IPS-18a (cell line): ENCODE measurements at regions not wholly inside any gene's neighbourhood (a gene's known extent, or its start where the extent isn't known, plus 50 kb on each side); places are given as distances from the start of the nearest gene placed in this dataset.
"Not testable (repeated sequence)": the region's sequence is repeated elsewhere in the genome, so short reads cannot be mapped to it uniquely, and the experiment has no call there.

ENCODE experiments used
- H3K27ac ChIP-seq: one replicate; pipeline ENCODE4 v1.5.1; 2013; ENCODE audit warnings: low read length
- H3K27me3 ChIP-seq: one replicate; pipeline ENCODE4 v1.6.1; 2013; ENCODE audit warnings: mild to moderate bottlenecking, low read length; ENCODE audit not compliant: control insufficient read depth, insufficient read depth
- H3K36me3 ChIP-seq: one replicate; pipeline ENCODE4 v1.6.1; 2013; ENCODE audit warnings: low read depth, low read length; ENCODE audit not compliant: control insufficient read depth
- H3K4me1 ChIP-seq: one replicate; pipeline ENCODE4 v1.6.1; 2013; ENCODE audit warnings: low read depth, low read length; ENCODE audit not compliant: control insufficient read depth
- H3K4me3 ChIP-seq: one replicate; pipeline ENCODE4 v1.5.1; 2013; ENCODE audit warnings: low read length
- H3K9ac ChIP-seq: one replicate; pipeline ENCODE4 v1.6.1; 2013; ENCODE audit warnings: mild to moderate bottlenecking, low read length, moderate library complexity
- H3K9me3 ChIP-seq: one replicate; pipeline ENCODE4 v1.6.1; 2013; ENCODE audit warnings: low read depth, low read length; ENCODE audit not compliant: control insufficient read depth

DNA sequence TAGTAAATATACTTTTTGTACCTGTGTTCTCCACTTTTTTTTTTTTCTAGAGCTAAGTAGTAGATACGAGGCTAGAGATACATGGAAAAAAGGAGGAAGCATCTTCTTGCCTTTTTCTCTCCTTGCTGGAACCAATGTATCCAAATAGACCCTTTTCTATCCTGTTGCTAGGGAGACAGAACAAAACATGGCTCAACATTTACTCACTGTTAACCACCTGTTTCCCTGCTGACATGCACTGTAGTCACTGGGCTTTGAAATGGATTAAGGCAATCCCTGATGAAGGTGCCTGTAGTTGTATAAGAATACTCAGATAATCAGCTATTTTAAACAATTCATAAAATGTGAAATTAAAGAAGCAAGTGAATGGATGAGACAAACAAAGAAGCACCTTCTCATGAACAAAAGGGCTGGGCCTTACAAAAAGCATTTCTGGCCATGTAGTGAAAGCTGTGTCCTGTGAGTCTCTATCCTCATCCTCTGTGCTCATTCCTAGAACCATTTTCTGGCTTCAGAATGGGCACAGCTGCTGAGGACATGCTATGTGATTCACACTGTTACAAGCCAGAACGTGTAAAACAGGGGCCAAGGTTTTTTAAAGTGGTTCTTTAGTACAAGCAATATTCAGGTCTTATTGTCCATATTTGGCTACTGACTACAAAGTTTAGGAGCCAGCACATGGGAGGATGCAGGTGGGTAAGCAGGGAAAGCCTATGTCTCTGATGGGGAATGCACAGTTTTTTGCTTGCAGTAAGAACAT is 100.4 kb upstream of the NDN start:
- no peaks in the 10 kb centered on the region for H3K27me3 ChIP-seq
- H3K4me1 ChIP-seq, result no peaks in the 10 kb centered on the region
- H3K4me3 ChIP-seq, result no peak overlapping the region
- H3K9me3 ChIP-seq, result peaks cover 22% of the 10 kb centered on the region
- H3K9ac ChIP-seq, result no peak overlapping the region
- no peaks in the 10 kb centered on the region for H3K36me3 ChIP-seq
- no peak overlapping the region for H3K27ac ChIP-seq

DNA sequence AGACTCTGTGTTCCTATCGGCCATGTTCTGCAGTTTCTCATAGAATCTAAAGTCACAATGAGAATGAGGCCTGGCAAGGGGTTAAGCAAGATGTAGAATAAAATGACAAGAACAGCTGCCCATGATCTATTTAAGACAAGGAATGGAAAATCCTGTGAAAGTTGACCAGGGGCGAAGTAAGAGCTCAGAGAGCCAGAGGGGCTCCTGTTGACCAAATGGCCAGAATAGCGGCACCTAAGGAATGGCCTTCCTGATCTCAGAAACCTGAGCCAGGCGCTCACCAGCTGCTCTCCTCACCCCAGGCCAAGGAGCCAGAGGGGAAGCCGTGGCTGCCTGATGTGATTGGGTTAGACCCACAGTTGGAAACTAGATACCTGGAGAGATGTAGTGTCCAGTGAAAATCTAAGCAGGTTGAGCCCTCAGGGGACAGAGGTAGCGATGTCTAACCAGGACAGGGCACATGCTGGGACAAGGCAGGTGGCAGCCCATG is 106.1 kb upstream of the NDN start:
- no peak overlapping the region for H3K9ac ChIP-seq
- no peaks in the 10 kb centered on the region for H3K27me3 ChIP-seq
- no peak overlapping the region for H3K27ac ChIP-seq
- H3K36me3 ChIP-seq, result no peaks in the 10 kb centered on the region
- no peaks in the 10 kb centered on the region for H3K4me1 ChIP-seq
- H3K9me3 ChIP-seq, result peaks cover 30% of the 10 kb centered on the region
- H3K4me3 ChIP-seq, result no peak overlapping the region

DNA sequence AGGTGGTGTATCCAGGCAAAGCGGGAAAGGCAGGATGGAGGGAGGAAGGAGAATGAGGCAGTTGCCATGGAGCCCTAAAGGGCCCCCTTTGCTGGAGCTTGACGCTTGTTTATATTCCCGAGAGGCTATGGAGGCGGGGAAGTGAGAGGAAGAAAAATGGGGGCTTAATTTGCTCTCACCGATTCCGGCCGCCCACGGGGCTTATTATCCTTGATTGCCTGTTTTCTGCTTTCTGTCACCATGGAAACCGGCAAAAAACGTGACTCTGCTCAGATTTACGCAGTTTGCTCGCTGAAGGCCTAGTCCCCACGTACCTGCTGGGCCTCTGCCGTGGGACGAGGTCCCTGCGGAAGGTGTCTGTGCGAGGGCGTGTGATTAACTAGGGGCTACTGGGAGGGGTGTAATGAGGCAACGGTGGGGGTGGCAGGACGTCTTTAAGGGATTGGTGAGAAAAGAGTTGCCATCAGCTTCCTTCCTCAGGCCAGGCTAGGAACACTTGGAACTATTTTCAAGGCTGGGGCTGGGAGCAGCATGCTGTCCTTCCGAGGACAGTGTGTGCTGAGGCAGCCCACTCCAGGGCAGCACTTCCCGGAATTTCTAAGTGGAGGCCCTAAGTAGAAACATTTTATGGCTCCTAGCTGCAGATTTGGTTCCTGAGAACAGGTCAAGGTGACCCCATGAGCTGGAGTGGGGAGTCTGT is 110.8 kb upstream of the NDN start:
- Histone ChIP-seq H3K9me3 (peaks cover 27% of the 10 kb centered on the region), H3K4me3 (no peak overlapping the region), H3K9ac (no peak overlapping the region), H3K36me3 (no peaks in the 10 kb centered on the region), H3K4me1 (no peaks in the 10 kb centered on the region), H3K27ac (no peak overlapping the region), H3K27me3 (no peaks in the 10 kb centered on the region)

DNA sequence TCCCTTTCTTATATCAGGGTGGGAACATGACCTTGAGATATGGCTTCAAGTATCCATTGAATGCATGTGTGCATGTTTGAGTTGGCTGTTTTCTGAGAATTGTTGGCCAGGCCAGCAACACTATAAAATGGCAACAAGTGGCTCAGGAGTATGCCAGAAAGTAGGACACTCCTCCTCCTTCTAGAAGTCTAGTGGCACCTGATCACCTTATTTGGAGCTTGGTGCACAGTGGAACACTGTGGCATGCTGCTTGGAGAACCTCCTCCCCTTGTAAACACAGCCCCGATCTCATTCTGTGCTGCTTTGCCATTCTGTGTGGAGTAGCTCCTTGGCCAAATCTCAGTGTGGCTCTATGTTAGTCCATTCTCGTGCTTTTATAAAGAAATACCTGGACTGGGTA is 114.8 kb upstream of the NDN start:
- Histone ChIP-seq H3K4me1 (no peaks in the 10 kb centered on the region), H3K9me3 (peaks cover 7% of the 10 kb centered on the region), H3K9ac (no peak overlapping the region), H3K27ac (no peak overlapping the region), H3K36me3 (no peaks in the 10 kb centered on the region), H3K4me3 (no peak overlapping the region), H3K27me3 (no peaks in the 10 kb centered on the region)

DNA sequence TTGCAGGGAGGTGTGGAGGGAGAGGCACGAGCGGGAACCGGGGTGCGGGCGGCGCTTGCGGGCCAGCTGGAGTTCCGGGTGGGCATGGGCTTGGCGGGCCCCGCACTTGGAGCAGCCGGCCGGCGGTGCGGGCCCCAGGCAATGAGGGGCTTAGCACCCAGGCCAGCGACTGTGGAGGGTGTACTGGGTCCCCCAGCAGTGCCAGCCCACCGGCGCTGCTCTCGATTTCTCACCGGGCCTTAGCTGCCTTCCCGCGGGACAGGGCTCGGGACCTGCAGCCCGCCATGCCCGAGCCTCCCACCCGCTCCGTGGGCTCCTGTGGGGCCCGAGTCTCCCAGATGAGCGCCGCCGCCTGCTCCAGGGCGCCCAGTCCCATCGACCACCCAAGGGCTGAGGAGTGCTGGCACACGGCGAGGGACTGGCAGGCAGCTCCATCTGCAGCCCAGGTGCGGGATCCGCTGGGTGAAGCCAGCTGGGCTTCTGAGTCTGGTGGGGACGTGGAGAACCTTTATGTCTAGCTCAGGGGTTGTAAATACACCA is 115.9 kb upstream of the NDN start:
- not testable (repeated sequence) for H3K4me1 ChIP-seq, H3K9ac ChIP-seq, H3K27me3 ChIP-seq, H3K4me3 ChIP-seq, H3K36me3 ChIP-seq, H3K27ac ChIP-seq, H3K9me3 ChIP-seq

DNA sequence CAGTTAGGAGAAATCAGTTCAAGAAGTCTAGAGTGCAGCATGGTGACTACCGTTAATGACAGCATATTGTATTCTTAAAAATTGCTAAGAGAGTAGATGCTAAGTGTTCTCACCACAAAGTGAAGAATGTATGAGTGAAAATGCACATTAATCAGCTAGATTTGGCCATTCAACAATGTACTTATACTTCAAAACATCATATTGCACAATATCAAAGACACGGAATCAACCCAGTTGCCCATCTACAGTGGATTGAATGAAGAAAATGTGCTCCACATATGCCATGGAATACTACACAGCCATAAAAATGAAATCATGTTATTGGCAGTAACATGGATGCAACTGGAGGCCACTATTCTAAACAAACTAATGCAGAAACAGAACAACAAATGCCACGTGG is 119.9 kb upstream of the NDN start:
- Histone ChIP-seq H3K4me3 (no peak overlapping the region), H3K4me1 (no peaks in the 10 kb centered on the region), H3K9ac (no peak overlapping the region), H3K27me3 (no peaks in the 10 kb centered on the region), H3K9me3 (peaks cover 7% of the 10 kb centered on the region), H3K27ac (no peak overlapping the region), H3K36me3 (no peaks in the 10 kb centered on the region)

DNA sequence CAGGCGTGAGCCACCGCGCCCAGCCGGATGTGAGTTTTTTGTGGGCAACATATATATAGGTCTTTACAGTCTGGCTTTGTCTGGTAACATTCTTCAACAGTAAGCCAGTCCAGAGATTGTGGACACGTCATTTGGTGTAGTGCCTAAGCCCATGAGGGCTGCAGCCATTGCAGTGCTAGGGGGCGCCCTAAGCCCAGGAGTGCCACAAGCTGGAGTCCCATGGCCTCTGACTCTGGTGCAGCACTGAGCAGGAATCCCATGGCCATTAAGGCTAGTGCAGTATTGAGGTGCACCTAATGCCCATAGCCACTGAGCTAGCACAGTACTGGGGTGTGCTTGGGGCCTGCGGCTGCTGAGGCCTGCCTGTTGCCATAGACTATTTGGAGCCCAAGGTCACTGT is 136.4 kb upstream of the NDN start:
- H3K27me3 ChIP-seq, result no peaks in the 10 kb centered on the region
- H3K27ac ChIP-seq, result no peak overlapping the region
- H3K9me3 ChIP-seq, result peaks cover 18% of the 10 kb centered on the region
- no peak overlapping the region for H3K9ac ChIP-seq
- H3K4me1 ChIP-seq, result no peaks in the 10 kb centered on the region
- H3K4me3 ChIP-seq, result no peak overlapping the region
- H3K36me3 ChIP-seq, result no peaks in the 10 kb centered on the region

DNA sequence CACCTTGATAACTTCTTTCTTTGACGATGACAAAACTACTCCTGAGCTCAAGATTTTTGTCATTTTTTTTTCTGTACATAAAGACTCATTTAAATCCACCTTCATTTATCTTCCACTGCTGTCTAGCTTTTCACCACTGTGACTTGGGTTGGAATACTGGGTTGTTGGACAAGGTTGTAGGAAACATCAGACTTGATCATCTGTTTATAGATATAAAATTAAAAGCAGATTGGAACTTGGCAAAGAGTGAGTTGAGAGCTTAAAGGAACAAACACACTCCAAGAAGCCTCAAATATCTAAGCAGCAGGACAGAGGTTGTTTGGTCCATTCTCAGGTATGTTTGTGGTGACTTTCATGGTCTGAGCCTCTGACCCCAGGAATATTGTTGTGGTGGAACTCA is 141.7 kb upstream of the NDN start:
- H3K36me3 ChIP-seq, result no peaks in the 10 kb centered on the region
- no peaks in the 10 kb centered on the region for H3K27me3 ChIP-seq
- no peak overlapping the region for H3K4me3 ChIP-seq
- H3K27ac ChIP-seq, result no peak overlapping the region
- H3K9me3 ChIP-seq, result peaks cover 21% of the 10 kb centered on the region
- H3K4me1 ChIP-seq, result no peaks in the 10 kb centered on the region
- no peak overlapping the region for H3K9ac ChIP-seq

DNA sequence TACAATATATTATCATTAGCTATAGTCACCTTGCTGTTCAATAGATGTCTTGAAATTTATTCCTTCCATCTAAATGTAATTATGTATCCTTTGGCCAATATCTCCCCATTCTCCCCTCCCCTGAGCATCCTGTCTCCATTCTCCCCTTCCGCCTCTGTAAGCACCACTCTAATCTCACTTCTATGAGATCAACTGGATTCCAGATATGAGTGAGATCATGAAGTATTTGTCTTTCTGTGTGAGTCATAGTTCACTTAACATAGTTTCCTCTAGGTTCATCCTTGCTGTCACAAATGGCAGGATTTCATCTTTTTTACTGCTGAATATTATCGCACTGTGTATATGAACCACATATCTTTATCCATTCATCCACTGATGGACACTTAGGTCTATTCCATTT is 148.8 kb upstream of the NDN start:
- peaks cover 34% of the 10 kb centered on the region for H3K9me3 ChIP-seq

DNA sequence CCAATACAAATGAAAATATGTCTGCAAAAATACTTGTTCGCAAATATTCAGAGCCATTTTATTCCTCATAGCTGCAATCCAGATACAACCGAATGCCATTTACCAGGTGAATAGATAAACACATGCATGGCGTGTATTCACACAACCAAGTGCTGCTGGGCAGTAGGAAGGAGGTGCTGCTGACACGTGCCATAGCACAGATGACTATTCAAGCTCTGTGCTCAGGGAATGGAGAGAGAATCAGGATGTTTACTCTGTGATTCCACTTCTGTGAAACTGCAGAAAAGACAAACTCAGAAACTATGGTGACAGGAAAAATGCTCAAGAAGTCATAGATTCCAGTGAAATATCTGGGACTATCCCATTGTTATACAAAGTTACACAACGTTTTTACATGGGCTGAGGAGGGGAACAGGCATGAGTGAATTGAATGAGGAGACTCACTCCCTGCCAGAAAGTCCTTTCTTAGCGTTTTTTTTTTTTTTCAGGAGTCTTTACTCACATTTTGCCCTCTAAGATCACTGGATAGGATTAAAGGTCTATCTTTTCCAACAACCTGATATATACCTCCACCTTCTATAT is 152.9 kb upstream of the NDN start:
- Histone ChIP-seq H3K9me3 (peaks cover 30% of the 10 kb centered on the region), H3K27ac (no peak overlapping the region), H3K36me3 (no peaks in the 10 kb centered on the region), H3K4me1 (no peaks in the 10 kb centered on the region), H3K4me3 (no peak overlapping the region), H3K9ac (no peak overlapping the region), H3K27me3 (no peaks in the 10 kb centered on the region)

More for the DNA sequence above, 148.8 kb upstream of the NDN start:
- Histone ChIP-seq H3K4me3 (no peak overlapping the region), H3K4me1 (no peaks in the 10 kb centered on the region), H3K36me3 (no peaks in the 10 kb centered on the region), H3K27me3 (no peaks in the 10 kb centered on the region), H3K9ac (no peak overlapping the region), H3K27ac (no peak overlapping the region)

DNA sequence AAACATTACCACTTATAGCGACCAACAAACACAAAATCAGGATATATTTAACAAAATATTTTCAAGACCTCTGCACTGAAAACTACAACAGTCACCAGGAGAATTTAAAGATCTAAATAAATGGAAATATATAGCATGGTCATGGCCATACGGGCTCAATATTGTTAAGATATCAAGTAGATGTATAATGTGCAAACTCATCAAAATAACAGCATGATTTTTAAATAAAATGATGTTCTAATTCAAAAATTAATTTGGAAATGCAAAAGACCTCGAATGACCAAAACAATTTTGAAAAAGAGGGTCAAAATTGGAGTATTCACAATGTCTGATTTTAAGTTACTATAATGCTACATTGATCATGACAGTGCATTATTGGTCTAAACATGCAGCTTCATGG is 159.1 kb upstream of the NDN start:
- Histone ChIP-seq H3K36me3 (no peaks in the 10 kb centered on the region), H3K27ac (no peak overlapping the region), H3K9me3 (peaks cover 30% of the 10 kb centered on the region), H3K9ac (no peak overlapping the region), H3K27me3 (no peaks in the 10 kb centered on the region), H3K4me1 (no peaks in the 10 kb centered on the region), H3K4me3 (no peak overlapping the region)
